PFSK-1 (cell line): ENCODE measurements at regions not wholly inside any gene's neighbourhood (a gene's known extent, or its start where the extent isn't known, plus 50 kb on each side); places are given as distances from the start of the nearest gene placed in this dataset.

ENCODE experiments used
- FOXP2 ChIP-seq: optimal IDR thresholded peaks from 2 replicates; pipeline ENCODE3; 2011; ENCODE audit warnings: borderline replicate concordance, control low read depth, inconsistent platforms; ENCODE audit not compliant: insufficient read depth; ENCODE audit errors: extremely low read length, extremely low read depth
- POLR2AphosphoS5 ChIP-seq: IDR thresholded peaks from 2 replicates; pipeline ENCODE4 v1.6.1; 2012; ENCODE audit warnings: low read depth, mild to moderate bottlenecking, control low read depth, low read length, moderate library complexity
- REST ChIP-seq, 2 experiments: IDR thresholded peaks; 2 replicates each; pipeline versions ENCODE4 v1.6.1 to v1.8.0; 2011 to 2012; ENCODE audit warnings: low read depth in 2 of 2, low read length in 2 of 2, control low read depth in 1 of 2, inconsistent platforms in 1 of 2, mild to moderate bottlenecking in 1 of 2, moderate library complexity in 1 of 2; ENCODE audit not compliant: insufficient read depth in 1 of 2
- SIN3A ChIP-seq: IDR thresholded peaks from 2 replicates; pipeline ENCODE4 v1.6.1; 2012; ENCODE audit warnings: mild to moderate bottlenecking, low read length, moderate library complexity, borderline replicate concordance; ENCODE audit not compliant: insufficient read depth
- TAF1 ChIP-seq: IDR thresholded peaks from 2 replicates; pipeline ENCODE4 v1.6.1; 2012; ENCODE audit warnings: low read length, control low read depth, borderline replicate concordance; ENCODE audit not compliant: insufficient read depth

- no peak for TF ChIP-seq POLR2AphosphoS5
- TF ChIP-seq FOXP2: no peak
- TF ChIP-seq TAF1: peak; percentile 50; the same call in 1 of the 2 replicates
Measured at GRCh38 chr20:1776681-1777475, 118.3 kb upstream of the SIRPA start.

GRCh38 chr20:1775117-1775516 lies 117.5 kb upstream of the SIRPG start:
- TF ChIP-seq SIN3A (no peak), POLR2AphosphoS5 (no peak), FOXP2 (no peak), TAF1 (no peak), REST (IDR thresholded peaks at IDR 0.05; ENCODE audit: insufficient read depth in 1 of 2, low read depth in 2 of 2, low read length in 2 of 2) (no peak)

- TF ChIP-seq FOXP2: no peak
- no peak for TF ChIP-seq REST (IDR thresholded peaks at IDR 0.05; ENCODE audit: insufficient read depth in 1 of 2, low read depth in 2 of 2, low read length in 2 of 2)
- no peak for TF ChIP-seq POLR2AphosphoS5
- TF ChIP-seq TAF1: no peak
- TF ChIP-seq SIN3A: no peak
Measured at GRCh38 chr20:1774479-1774878, 116.9 kb upstream of the SIRPG start.

GRCh38 chr20:1773816-1774215 lies 116.2 kb upstream of the SIRPG start:
- TF ChIP-seq FOXP2: no peak
- no peak for TF ChIP-seq POLR2AphosphoS5
- no peak for TF ChIP-seq REST (IDR thresholded peaks at IDR 0.05; ENCODE audit: insufficient read depth in 1 of 2, low read depth in 2 of 2, low read length in 2 of 2)
- no peak for TF ChIP-seq SIN3A
- no peak for TF ChIP-seq TAF1

GRCh38 chr20:1769491-1769890 lies 111.9 kb upstream of the SIRPG start:
- TF ChIP-seq POLR2AphosphoS5: no peak
- TF ChIP-seq FOXP2: no peak
- TF ChIP-seq REST (IDR thresholded peaks at IDR 0.05; ENCODE audit: insufficient read depth in 1 of 2, low read depth in 2 of 2, low read length in 2 of 2): no peak
- no peak for TF ChIP-seq TAF1
- TF ChIP-seq SIN3A: no peak
